22Rv1 (cell line): ENCODE measurements at regions not wholly inside any gene's neighbourhood (a gene's known extent, or its start where the extent isn't known, plus 50 kb on each side); places are given as distances from the start of the nearest gene placed in this dataset.

Experiments
- H3K27ac ChIP-seq: fragments of 450-650 bp; 2 replicates; pipeline ENCODE4 v1.5.1; 2017
- CTCF ChIP-seq: fragments of 450-650 bp; IDR thresholded peaks from 2 replicates; pipeline ENCODE4 v1.5.1; 2017; ENCODE audit warnings: mild to moderate bottlenecking
- ZFX ChIP-seq: fragments of 450-650 bp; IDR thresholded peaks from 2 replicates; pipeline ENCODE4 v1.6.1; 2017; ENCODE audit warnings: antibody characterized with exemption, borderline replicate concordance

GRCh38 chr3:46133285-46133684, 74.8 kb downstream of the CCR1 start:
- H3K27ac ChIP-seq, result no peak overlapping the region
- TF ChIP-seq ZFX, result no peak
- TF ChIP-seq CTCF, result no peak

GRCh38 chr3:46132565-46132964, 75.5 kb downstream of the CCR1 start:
- no peak overlapping the region for H3K27ac ChIP-seq
- TF ChIP-seq CTCF, result no peak
- no peak for TF ChIP-seq ZFX

GRCh38 chr3:46131884-46132450, 76.1 kb downstream of the CCR1 start:
- H3K27ac ChIP-seq, result no peak overlapping the region

GRCh38 chr3:46130631-46131310, 77.3 kb downstream of the CCR1 start:
- no peak for TF ChIP-seq CTCF
- no peak overlapping the region for H3K27ac ChIP-seq

More at GRCh38 chr3:46131884-46132450, 76.1 kb downstream of the CCR1 start:
- TF ChIP-seq ZFX, result no peak
- TF ChIP-seq CTCF, result no peak

- no peak for TF ChIP-seq CTCF
- TF ChIP-seq ZFX, result no peak
- no peak overlapping the region for H3K27ac ChIP-seq
These were observed 78.4 kb downstream of the CCR1 start for GRCh38 chr3:46129588-46130272.

- no peak for TF ChIP-seq CTCF
- no peak for TF ChIP-seq ZFX
- H3K27ac ChIP-seq, result no peak overlapping the region
These were observed 80.6 kb downstream of the CCR1 start for GRCh38 chr3:46127503-46127902.
